ENCODE measurements at regions not wholly inside any gene's neighbourhood (a gene's known extent, or its start where the extent isn't known, plus 50 kb on each side); places are given as distances from the start of the nearest gene placed in this dataset.

DNA sequence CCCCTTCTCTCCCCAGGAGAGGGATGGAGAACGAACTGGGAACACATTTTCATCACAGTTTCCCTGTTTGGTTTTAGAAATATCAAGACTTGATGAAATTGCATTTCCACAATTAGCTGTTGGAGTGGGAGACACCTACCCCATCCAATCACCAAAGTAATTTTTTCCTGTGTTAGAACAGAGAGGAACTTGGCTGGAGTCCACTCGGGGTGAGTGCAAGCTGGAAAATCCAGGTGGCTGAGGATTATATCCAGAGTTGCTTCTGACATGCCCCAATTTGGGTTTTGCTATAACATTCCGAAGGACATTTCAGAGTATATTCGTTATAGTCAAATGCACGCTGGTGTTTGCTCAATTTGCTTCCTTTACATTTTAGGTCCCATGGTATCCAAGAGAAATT, 231.8 kb downstream of the C16orf95 start:
- TF ChIP-seq, protein P1, sequence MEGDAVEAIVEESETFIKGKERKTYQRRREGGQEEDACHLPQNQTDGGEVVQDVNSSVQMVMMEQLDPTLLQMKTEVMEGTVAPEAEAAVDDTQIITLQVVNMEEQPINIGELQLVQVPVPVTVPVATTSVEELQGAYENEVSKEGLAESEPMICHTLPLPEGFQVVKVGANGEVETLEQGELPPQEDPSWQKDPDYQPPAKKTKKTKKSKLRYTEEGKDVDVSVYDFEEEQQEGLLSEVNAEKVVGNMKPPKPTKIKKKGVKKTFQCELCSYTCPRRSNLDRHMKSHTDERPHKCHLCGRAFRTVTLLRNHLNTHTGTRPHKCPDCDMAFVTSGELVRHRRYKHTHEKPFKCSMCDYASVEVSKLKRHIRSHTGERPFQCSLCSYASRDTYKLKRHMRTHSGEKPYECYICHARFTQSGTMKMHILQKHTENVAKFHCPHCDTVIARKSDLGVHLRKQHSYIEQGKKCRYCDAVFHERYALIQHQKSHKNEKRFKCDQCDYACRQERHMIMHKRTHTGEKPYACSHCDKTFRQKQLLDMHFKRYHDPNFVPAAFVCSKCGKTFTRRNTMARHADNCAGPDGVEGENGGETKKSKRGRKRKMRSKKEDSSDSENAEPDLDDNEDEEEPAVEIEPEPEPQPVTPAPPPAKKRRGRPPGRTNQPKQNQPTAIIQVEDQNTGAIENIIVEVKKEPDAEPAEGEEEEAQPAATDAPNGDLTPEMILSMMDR (IDR thresholded peaks at IDR 0.05; ENCODE audit: poor library complexity), result no peak
- no peak for TF ChIP-seq EZH2 (IDR thresholded peaks at IDR 0.05; ENCODE audit: borderline replicate concordance)

Measured in hepatocyte (in vitro differentiated cells).